ENCODE measurements at regions not wholly inside any gene's neighbourhood (a gene's known extent, or its start where the extent isn't known, plus 50 kb on each side); places are given as distances from the start of the nearest gene placed in this dataset.

DNA sequence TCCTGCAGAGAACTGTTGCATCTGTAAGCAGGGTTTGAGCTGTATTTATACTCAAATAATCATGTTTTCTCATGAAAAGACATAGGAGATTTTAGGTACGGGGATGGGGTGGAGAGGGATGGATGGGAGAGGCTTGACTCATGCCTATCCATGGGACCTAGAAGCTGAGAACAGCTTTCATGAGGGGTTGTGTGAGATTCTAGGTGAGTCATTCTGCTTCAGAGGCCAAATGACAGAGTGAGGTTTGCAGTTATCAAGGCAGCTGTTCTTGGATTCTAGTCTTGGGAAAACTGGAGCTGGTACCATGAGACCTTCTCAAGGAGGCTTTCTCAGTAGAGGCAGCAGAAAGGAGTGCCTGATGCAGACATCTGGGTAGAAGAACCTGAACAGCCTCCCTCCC lies 746.9 kb downstream of the TYW1 start:
- ChIA-PET POLR2A (no interaction called here), CTCF (no interaction called here)
- TF ChIP-seq, protein P1, sequence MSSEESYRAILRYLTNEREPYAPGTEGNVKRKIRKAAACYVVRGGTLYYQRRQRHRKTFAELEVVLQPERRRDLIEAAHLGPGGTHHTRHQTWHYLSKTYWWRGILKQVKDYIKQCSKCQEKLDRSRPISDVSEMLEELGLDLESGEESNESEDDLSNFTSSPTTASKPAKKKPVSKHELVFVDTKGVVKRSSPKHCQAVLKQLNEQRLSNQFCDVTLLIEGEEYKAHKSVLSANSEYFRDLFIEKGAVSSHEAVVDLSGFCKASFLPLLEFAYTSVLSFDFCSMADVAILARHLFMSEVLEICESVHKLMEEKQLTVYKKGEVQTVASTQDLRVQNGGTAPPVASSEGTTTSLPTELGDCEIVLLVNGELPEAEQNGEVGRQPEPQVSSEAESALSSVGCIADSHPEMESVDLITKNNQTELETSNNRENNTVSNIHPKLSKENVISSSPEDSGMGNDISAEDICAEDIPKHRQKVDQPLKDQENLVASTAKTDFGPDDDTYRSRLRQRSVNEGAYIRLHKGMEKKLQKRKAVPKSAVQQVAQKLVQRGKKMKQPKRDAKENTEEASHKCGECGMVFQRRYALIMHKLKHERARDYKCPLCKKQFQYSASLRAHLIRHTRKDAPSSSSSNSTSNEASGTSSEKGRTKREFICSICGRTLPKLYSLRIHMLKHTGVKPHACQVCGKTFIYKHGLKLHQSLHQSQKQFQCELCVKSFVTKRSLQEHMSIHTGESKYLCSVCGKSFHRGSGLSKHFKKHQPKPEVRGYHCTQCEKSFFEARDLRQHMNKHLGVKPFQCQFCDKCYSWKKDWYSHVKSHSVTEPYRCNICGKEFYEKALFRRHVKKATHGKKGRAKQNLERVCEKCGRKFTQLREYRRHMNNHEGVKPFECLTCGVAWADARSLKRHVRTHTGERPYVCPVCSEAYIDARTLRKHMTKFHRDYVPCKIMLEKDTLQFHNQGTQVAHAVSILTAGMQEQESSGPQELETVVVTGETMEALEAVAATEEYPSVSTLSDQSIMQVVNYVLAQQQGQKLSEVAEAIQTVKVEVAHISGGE (tag by site-specific recombination; conservative IDR thresholded peaks at IDR 0.05; ENCODE audit: low read depth): no peak
- TF ChIP-seq TCF7L2 (IDR thresholded peaks at IDR 0.05; ENCODE audit: borderline replicate concordance, low read depth, low read length) (no peak), SETDB1 (IDR thresholded peaks at IDR 0.05; ENCODE audit: insufficient read length, low read length) (no peak), ZFP3 (tag by site-specific recombination; IDR thresholded peaks at IDR 0.05; ENCODE audit: low read depth) (no peak), ZNF549 (tag by site-specific recombination; IDR thresholded peaks at IDR 0.05) (no peak)
- TF ChIP-seq, protein P2, sequence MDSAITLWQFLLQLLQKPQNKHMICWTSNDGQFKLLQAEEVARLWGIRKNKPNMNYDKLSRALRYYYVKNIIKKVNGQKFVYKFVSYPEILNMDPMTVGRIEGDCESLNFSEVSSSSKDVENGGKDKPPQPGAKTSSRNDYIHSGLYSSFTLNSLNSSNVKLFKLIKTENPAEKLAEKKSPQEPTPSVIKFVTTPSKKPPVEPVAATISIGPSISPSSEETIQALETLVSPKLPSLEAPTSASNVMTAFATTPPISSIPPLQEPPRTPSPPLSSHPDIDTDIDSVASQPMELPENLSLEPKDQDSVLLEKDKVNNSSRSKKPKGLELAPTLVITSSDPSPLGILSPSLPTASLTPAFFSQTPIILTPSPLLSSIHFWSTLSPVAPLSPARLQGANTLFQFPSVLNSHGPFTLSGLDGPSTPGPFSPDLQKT (IDR thresholded peaks at IDR 0.05; ENCODE audit: borderline replicate concordance, low read depth, low read length): no peak
- no peaks in the 10 kb centered on the region for H3K36me3 ChIP-seq (ENCODE audit: control insufficient read depth in 2 of 2, insufficient read depth in 1 of 2, low read length in 2 of 2)
- H3K4me3 ChIP-seq (ENCODE audit: low read depth, low read length): no peak overlapping the region
- H3K9me3 ChIP-seq (ENCODE audit: control insufficient read depth, insufficient read depth, low read depth, low read length): no peaks in the 10 kb centered on the region
- H3K27ac ChIP-seq (ENCODE audit: extremely low read depth, low read depth, low read length): no peak overlapping the region
- no peaks in the 10 kb centered on the region for H3K4me1 ChIP-seq (ENCODE audit: control insufficient read depth, insufficient read depth, low read length)

DNA sequence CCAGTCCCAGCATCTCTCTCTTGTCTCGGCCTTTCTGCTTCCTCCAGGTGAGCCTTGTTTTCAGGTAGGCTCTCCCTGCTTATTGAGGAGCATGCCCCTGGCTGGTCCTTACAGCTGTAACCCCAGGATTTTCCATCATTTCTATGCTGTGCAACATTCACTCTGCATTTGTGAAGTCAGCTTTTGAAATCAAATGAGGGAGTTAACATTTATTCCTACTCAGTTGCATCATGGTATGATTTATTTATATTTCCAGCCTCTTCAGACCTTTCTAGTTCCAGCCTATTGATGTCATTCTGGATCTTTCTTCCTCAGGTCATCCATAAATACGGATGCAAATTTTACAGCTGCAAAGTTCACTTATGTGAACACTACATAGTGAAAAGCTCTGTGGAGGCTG lies 755.6 kb downstream of the TYW1 start:
- ChIA-PET POLR2A (no interaction called here), CTCF (no interaction called here)
- no peak overlapping the region for H3K4me3 ChIP-seq (ENCODE audit: low read depth, low read length)
- no peaks in the 10 kb centered on the region for H3K9me3 ChIP-seq (ENCODE audit: control insufficient read depth, insufficient read depth, low read depth, low read length)
- TF ChIP-seq HOXD13 (CRISPR knock-in tag; IDR thresholded peaks at IDR 0.05; ENCODE audit: borderline replicate concordance) (no peak), ZNF157 (tag by site-specific recombination; IDR thresholded peaks at IDR 0.05) (no peak), ZNF624 (tag by site-specific recombination; IDR thresholded peaks at IDR 0.05) (no peak), SALL2 (tag by site-specific recombination; IDR thresholded peaks at IDR 0.05; ENCODE audit: borderline replicate concordance) (no peak), ZNF830 (tag by site-specific recombination; IDR thresholded peaks at IDR 0.05; ENCODE audit: low read depth) (no peak), ZNF560 (tag by site-specific recombination; IDR thresholded peaks at IDR 0.05; ENCODE audit: borderline replicate concordance) (no peak), WT1 (tag by site-specific recombination; IDR thresholded peaks at IDR 0.05) (no peak), EGR2 (tag by site-specific recombination; IDR thresholded peaks at IDR 0.05; ENCODE audit: low read depth) (no peak), ZNF114 (tag by site-specific recombination; IDR thresholded peaks at IDR 0.05) (no peak)
- H3K27ac ChIP-seq (ENCODE audit: extremely low read depth, low read depth, low read length): no peak overlapping the region
- no peaks in the 10 kb centered on the region for H3K36me3 ChIP-seq (ENCODE audit: control insufficient read depth in 2 of 2, insufficient read depth in 1 of 2, low read length in 2 of 2)
- no peaks in the 10 kb centered on the region for H3K4me1 ChIP-seq (ENCODE audit: control insufficient read depth, insufficient read depth, low read length)

DNA sequence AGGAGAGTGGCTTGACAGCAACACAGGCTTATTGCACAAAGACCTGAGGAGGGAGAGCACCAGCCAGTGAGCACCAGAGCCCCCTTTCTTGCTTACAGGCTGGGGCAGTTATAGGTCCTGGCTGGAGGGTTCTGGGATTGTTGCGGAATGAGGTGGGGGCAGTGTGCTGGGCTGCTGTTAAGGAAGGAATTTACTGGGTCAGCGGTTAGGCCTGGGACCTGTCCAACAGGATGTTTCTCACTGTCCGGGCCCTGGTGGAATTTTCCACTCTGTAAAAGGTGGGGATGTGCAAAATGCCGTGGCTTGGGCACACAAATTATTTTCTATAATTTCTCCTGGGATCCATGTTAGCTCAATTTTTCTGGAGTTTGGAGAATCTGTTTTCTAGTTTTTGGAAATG lies 757.3 kb downstream of the TYW1 start:
- H3K4me1 ChIP-seq (ENCODE audit: control insufficient read depth, insufficient read depth, low read length): no peaks in the 10 kb centered on the region
- CTCF ChIA-PET: no interaction called here
- no peak overlapping the region for H3K27ac ChIP-seq (ENCODE audit: extremely low read depth, low read depth, low read length)
- H3K4me3 ChIP-seq (ENCODE audit: low read depth, low read length): no peak overlapping the region
- POLR2A ChIA-PET: no interaction called here
- H3K36me3 ChIP-seq (ENCODE audit: control insufficient read depth in 2 of 2, insufficient read depth in 1 of 2, low read length in 2 of 2): no peaks in the 10 kb centered on the region
- no peaks in the 10 kb centered on the region for H3K9me3 ChIP-seq (ENCODE audit: control insufficient read depth, insufficient read depth, low read depth, low read length)
- TF ChIP-seq, protein P3, sequence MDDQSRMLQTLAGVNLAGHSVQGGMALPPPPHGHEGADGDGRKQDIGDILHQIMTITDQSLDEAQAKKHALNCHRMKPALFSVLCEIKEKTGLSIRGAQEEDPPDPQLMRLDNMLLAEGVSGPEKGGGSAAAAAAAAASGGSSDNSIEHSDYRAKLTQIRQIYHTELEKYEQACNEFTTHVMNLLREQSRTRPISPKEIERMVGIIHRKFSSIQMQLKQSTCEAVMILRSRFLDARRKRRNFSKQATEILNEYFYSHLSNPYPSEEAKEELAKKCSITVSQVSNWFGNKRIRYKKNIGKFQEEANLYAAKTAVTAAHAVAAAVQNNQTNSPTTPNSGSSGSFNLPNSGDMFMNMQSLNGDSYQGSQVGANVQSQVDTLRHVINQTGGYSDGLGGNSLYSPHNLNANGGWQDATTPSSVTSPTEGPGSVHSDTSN (CRISPR knock-in tag; IDR thresholded peaks at IDR 0.05): no peak
- TF ChIP-seq SETDB1 (IDR thresholded peaks at IDR 0.05; ENCODE audit: insufficient read length, low read length) (no peak), ZXDB (tag by site-specific recombination; IDR thresholded peaks at IDR 0.05) (no peak), KLF8 (tag by site-specific recombination; IDR thresholded peaks at IDR 0.05) (no peak), ZNF221 (tag by site-specific recombination; IDR thresholded peaks at IDR 0.05; ENCODE audit: borderline replicate concordance) (no peak), ZNF514 (tag by site-specific recombination; IDR thresholded peaks at IDR 0.05) (no peak), ZNF274 (IDR thresholded peaks at IDR 0.05; ENCODE audit: low read length) (no peak), ZNF274 (tag by site-specific recombination; IDR thresholded peaks at IDR 0.05; ENCODE audit: borderline replicate concordance) (no peak), GLIS1 (tag by site-specific recombination; IDR thresholded peaks at IDR 0.05) (no peak), OVOL3 (tag by site-specific recombination; IDR thresholded peaks at IDR 0.05) (no peak), IKZF3 (tag by site-specific recombination; IDR thresholded peaks at IDR 0.05) (no peak)
- TF ChIP-seq, protein P4, sequence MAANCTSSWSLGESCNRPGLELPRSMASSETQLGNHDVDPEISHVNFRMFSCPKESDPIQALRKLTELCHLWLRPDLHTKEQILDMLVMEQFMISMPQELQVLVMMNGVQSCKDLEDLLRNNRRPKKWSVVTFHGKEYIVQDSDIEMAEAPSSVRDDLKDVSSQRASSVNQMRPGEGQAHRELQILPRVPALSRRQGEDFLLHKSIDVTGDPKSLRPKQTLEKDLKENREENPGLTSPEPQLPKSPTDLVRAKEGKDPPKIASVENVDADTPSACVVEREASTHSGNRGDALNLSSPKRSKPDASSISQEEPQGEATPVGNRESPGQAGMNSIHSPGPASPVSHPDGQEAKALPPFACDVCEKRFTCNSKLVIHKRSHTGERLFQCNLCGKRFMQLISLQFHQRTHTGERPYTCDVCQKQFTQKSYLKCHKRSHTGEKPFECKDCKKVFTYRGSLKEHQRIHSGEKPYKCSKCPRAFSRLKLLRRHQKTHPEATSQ (tag by site-specific recombination; IDR thresholded peaks at IDR 0.05): no peak

Data from HEK293 (cell line).